H1 (cell line): ENCODE measurements at regions not wholly inside any gene's neighbourhood (a gene's known extent, or its start where the extent isn't known, plus 50 kb on each side); places are given as distances from the start of the nearest gene placed in this dataset.
"Not testable (repeated sequence)": the region's sequence is repeated elsewhere in the genome, so short reads cannot be mapped to it uniquely, and the experiment has no call there.

Source experiments
- EGR1 ChIP-seq: IDR thresholded peaks from 2 replicates; pipeline ENCODE4 v1.6.1; 2011; ENCODE audit warnings: low read depth, low read length, borderline replicate concordance
- EP300 ChIP-seq, 2 experiments: IDR thresholded peaks; 1 replicate in 1 of 2; 2 replicates in 1 of 2; pipeline ENCODE4 v1.6.1; 2011 to 2012; ENCODE audit warnings: low read depth in 2 of 2, low read length in 2 of 2, mild to moderate bottlenecking in 2 of 2, borderline replicate concordance in 1 of 2, inconsistent platforms in 1 of 2, moderate library complexity in 1 of 2
- JUN ChIP-seq: IDR thresholded peaks from 2 replicates; pipeline ENCODE4 v1.6.1; 2011; ENCODE audit warnings: low read depth, mild to moderate bottlenecking, improper control_type of control experiment, low read length
- POLR2AphosphoS5 ChIP-seq: IDR thresholded peaks from 2 replicates; pipeline ENCODE4 v1.6.1; 2011; ENCODE audit warnings: low read depth, low read length
- RFX5 ChIP-seq: IDR thresholded peaks from 2 replicates; pipeline ENCODE4 v1.6.1; 2011; ENCODE audit warnings: low read depth, low read length, improper control_type of control experiment, borderline replicate concordance
- TCF12 ChIP-seq: IDR thresholded peaks from 2 replicates; pipeline ENCODE4 v1.6.1; 2011; ENCODE audit warnings: low read depth, mild to moderate bottlenecking, low read length
- YY1 ChIP-seq: IDR thresholded peaks from 2 replicates; pipeline ENCODE4 v1.6.1; 2011; ENCODE audit warnings: low read depth, mild to moderate bottlenecking, low read length
- ZNF274 ChIP-seq: IDR thresholded peaks from 2 replicates; pipeline ENCODE4 v1.7.0; 2012; ENCODE audit warnings: low read length, borderline replicate concordance; ENCODE audit errors: extremely low read depth
- TF ChIP-seq, protein P1 (sequence below), 3 experiments: IDR thresholded peaks; 1 replicate in 2 of 3; 2 replicates in 1 of 3; pipeline versions ENCODE4 v1.5.1 to v1.6.1; 2011; ENCODE audit warnings: low read length in 3 of 3, mild to moderate bottlenecking in 3 of 3, inconsistent platforms in 2 of 3, low read depth in 1 of 3, moderate library complexity in 1 of 3; ENCODE audit not compliant: insufficient read depth in 1 of 3; ENCODE audit errors: control extremely low read depth in 1 of 3

DNA sequence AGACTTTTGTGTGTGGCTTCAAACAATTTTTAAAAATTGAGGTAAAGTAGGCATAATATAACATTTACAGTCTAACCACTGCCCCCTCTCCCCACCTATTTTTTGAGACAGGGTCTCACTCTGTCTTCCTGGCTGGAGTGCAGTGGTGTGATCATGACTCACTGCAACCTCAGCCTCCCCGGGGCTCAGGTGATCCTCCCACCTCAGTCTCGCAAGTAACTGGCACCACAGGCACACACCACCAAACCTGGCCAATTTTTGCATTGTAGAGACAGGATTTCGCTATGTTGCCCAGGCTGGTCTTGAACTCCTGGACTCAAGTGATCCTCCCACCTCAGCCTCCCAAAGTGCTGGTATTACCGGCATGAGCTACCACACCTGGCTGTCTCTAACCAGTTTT lies 161.8 kb downstream of the GOSR1 start:
- TF ChIP-seq TCF12; JUN; EGR1; EP300 (IDR thresholded peaks at IDR 0.05; ENCODE audit: borderline replicate concordance in 1 of 2, low read depth in 2 of 2, low read length in 2 of 2); RFX5; POLR2AphosphoS5; ZNF274; YY1: not testable (repeated sequence)
- TF ChIP-seq, protein P1, sequence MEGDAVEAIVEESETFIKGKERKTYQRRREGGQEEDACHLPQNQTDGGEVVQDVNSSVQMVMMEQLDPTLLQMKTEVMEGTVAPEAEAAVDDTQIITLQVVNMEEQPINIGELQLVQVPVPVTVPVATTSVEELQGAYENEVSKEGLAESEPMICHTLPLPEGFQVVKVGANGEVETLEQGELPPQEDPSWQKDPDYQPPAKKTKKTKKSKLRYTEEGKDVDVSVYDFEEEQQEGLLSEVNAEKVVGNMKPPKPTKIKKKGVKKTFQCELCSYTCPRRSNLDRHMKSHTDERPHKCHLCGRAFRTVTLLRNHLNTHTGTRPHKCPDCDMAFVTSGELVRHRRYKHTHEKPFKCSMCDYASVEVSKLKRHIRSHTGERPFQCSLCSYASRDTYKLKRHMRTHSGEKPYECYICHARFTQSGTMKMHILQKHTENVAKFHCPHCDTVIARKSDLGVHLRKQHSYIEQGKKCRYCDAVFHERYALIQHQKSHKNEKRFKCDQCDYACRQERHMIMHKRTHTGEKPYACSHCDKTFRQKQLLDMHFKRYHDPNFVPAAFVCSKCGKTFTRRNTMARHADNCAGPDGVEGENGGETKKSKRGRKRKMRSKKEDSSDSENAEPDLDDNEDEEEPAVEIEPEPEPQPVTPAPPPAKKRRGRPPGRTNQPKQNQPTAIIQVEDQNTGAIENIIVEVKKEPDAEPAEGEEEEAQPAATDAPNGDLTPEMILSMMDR (IDR thresholded peaks at IDR 0.05; ENCODE audit: control extremely low read depth in 1 of 3, insufficient read depth in 1 of 3, low read depth in 1 of 3, low read length in 3 of 3): not testable (repeated sequence)
